NCI-H526 treated with DMSO at 0.1 percent for 48 hours (cell line): ENCODE measurements at regions not wholly inside any gene's neighbourhood (a gene's known extent, or its start where the extent isn't known, plus 50 kb on each side); places are given as distances from the start of the nearest gene placed in this dataset.
A peak's percentile ranks its signal among the peaks of the same experiment; 100 is the strongest.

Experiments used
- DNase-seq: peaks from one replicate; lab custom pipeline; 2025; lab: John Stamatoyannopoulos, UW

DNA sequence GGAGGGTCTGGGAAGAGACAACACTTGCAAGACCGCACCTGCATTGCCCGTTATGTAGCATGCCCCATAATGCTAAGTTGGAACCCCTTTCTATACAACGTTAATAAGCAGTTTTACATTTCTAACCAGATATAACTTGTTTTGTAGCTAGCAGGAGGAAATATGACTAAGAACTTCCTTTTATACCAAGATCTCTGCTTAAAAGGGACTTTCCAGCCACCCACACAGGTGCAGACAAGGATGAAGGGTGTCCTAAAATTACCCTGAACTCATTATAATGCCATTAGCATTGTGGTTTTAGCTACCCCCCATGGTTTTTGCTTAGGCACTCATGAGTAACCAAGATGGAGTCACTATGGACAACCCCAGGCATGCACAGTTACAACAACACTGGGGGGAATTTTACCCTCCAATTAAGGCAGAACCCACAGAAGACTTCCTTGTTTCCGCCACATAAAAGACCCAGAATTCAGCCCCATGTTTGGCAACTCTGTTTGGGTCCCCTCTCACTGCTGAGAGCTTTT lies 362.8 kb downstream of the CBLN2 start:
- DNase-seq: no peak

DNA sequence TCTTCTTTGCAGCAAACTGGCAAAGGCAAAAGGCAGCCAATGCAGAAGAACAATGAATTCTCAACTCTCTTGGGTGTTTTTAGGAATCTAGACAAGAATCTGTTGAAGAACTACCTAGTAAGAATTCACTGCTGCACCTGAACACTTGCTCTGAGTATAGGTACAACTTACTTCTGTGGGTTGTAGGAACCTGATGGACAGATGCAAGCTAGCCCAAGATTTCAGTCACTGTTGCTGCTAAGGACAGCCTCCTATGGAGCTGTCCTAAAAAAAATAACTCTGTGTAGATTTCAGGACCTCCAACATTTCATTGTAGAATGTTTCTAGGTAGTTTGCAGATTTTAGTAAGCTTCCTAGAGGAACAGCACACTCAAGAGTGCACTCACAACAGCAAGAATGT lies 363.5 kb downstream of the CBLN2 start:
- no peak for DNase-seq

DNA sequence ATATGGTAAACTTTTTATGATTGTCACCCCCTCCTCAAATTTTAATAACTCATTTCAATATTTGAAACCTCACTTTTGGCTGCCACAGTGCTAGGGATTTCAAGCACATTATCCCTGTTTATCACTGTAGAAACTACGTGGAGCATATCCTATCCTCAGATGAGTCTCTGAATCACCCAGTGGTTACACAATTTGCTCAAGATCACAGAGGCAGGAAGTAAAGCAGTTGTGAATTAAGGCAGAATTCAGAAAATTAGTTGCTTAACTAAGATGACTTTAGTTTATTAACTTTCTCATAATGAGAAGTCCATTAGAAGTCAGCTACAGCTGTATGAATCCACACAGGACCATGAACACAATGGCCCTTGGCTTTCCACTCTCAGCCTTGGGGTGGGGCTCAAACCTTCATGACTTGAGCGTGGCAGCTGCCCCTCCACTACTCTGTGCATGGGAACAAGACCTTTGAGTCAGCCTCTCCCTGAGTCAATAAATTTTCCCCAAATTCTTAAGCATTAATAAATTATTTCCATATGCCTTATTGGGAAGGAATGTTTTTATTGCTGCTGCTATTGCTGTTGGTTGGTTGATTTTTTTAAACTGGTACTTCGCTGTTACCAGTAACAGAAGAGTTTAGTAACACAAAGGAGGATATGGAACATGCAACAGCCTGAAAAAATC lies 369.0 kb downstream of the CBLN2 start:
- DNase-seq: no peak

DNA sequence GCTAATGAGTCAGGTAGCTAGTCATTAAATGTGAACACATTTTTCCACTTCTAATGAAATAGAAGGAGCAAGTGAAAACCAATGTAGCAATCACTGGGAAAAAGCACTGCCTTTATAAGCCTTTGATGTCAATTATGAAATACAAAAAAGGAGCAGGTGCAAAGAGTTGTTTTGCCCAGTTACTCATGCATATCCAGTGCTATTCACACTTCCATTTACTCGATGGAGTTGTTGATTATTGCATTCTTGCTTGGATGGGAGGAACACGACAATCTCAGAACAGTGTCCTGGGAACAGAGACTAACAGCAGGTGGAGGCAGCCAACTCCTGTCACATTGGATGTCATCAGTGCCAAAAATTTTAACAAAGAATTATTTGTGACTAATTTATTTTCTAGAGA lies 372.5 kb downstream of the CBLN2 start:
- no peak for DNase-seq

DNA sequence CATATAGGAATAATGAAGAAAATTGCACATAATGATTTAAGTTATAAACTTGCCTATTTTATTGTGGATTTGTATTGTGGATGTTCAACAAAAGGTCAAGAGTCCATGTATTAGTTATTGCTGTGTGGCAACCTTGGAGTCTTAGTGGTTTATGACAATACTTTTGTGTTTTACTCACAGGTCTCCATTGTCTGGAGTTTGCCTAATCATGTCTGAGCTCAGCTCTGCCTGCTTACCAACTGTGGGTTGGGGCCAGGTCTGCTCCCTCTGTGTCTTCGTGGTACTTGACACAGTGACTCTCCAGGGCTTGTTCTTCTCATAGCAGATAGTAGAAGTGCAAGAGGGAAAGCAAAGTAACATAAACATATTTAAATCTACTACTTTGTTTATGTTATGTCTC lies 382.5 kb downstream of the CBLN2 start:
- DNase-seq: no peak

DNA sequence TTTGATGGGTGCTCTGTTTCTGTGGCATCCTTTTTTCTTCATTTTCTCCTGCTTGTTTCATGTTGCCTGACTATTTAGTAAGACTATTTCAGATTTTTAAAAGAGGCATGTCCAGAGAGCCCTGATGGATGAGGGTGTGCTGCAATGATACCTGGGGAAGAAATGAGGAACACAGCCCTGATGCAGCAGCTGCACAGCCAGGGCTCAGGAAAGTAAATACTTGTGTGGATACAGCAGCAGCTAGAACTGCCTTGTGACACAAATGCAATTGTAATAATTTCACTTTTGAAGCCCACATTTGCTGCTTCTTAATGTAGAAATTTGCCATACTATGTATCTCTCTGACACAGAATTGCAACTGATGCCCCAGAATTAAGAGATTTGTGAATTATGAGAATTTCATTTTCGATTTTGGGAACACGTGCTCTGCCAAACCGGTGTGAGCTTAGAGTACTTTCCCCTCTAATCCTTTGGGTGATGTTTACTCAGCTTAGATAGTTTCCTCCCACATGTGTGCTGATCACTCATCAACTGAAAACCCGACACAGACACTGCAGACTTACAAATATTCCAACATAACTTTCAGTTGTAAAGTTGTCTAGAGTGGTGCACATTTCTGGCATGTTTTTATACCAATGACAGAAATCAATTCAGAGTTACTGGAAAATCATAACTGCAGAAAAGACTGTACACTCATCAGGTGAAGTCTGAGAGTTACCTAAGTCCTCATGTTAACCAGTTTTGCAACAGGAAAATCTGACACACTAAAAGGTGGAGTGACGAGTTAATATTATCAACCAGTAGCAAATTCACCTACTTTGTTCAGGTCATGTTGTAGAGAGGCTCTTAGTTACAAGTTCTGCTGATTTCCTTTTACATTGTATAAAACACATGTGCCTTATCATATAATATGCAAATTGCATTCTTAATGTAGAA lies 383.4 kb downstream of the CBLN2 start:
- no peak for DNase-seq

DNA sequence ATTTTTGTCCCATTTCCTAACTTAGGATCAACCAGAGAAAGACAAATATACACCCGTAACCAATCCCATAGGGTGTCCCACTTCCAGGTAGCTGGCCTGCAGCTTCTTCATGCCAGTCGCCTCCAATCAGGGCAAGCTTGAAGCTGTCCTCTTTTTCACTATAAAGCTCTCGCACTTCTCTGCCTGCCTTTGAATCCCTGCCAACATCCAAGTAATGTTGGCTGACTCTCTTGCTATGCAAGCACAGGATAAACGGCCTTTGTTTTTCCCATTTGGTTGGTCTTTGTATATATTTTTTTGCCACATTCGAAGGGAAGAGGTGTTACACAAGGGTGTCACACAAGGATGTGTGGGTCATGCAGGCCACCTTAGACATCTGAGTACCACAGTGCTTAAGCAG lies 388.8 kb downstream of the CBLN2 start:
- no peak for DNase-seq

DNA sequence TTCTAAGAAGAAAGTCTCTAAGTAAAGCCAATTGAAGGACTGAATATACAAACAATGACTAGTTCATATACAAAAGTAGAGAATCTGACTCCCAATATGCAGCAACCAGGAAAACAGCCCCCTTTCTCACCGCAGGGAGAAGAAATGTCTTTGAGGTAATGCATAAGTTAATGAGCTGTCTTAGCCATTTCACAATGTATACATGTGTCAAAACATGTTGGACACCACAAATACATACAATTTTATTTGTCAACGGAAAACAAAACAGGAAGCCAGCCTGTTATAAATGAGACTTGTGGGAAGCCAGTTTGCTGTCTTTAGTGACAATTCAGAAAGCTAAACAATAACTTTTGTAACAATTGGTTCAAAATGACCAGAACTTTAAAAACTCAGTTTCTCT lies 389.2 kb downstream of the CBLN2 start:
- DNase-seq: no peak

DNA sequence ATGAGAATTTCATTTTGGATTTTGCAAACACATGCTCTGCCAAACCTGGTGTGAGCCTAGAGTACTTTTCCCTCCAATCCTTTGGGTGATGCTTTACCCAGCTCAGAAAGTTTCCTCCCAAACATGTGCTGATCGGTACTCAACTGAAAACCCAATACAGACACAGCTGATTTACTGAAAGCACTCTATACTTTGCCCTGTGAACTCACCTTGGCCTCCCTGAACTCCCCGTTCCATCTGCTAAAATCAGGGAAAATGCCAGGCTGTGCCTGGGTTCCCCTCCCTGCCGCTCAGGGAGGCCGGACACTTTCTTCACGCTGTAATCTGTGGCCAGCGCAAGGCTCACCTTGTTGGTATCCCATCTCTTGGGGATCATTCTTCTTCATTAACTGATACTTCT lies 391.2 kb downstream of the CBLN2 start:
- DNase-seq: no peak

DNA sequence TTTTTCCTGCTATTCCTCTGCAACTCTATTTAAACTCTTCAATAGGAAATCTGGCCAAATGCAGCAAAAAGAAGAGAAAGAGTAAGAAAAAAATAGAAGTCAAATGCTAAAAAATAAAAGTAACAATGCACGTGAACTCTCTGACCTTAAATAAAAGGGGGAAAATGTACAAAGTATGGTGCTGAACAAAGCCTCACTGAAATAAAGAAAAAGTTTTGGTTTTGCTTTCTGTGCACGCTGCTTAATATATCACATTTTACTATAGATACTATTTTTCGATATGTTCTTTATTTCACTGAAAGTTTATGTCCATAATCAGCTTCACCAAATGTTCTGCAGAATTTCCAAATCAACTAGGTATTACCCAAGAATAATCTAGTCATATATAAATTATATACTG lies 396.3 kb downstream of the CBLN2 start:
- DNase-seq: no peak

DNA sequence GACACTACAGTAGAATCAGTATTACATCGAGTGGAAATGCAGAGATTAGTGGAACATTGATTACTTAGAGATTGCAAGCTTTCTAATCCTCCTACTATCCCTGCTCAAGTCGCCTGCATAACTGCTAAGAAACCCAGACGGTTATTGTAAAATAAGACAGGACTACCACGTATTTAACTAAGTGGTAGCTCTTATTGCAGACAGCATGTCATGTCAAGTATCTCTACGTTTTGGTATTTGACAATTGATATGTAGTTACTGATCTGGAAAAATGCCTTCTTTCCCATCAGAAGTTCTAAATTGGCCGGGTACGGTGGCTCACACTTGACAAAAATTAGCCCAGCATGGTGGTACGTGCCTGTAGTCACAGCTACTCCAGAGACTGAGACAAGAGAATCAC lies 404.1 kb downstream of the CBLN2 start:
- DNase-seq: no peak

DNA sequence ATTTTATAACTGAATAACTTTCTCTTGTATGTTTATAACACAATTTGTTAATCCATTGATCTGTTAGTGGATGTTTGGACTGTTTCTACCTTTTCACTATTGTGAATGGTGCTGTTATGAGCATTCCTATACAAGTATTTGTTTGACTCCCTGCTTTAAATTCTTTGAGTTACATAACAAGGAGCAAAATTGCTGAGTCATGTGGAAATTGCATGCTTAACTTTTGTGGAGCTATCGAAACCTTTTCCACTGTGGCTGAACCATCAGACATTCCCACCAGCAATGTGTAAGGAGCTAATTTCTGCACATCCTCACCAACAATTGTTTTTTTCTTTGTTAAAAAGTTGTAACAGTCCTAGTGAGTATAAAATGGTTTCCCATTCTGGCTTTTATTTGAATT lies 415.5 kb downstream of the CBLN2 start:
- no peak for DNase-seq

DNA sequence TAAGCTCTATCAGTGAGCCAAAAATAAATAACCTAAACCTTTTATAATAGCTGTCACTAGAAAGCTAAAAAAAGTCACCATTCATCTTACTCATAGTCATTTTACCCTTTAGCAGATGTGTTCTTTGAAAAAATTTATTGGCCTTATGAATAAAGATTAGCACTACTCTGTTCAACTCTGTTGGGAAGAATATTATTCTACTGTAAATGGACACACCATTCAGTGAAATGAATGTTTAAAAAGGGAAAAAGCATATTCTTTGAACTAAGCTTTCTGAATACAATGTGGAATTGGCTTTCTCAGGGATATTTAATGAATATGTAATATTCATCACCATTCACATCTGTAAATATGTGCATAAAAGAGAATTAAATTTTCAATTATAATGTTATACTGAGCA lies 422.0 kb downstream of the CBLN2 start:
- no peak for DNase-seq

DNA sequence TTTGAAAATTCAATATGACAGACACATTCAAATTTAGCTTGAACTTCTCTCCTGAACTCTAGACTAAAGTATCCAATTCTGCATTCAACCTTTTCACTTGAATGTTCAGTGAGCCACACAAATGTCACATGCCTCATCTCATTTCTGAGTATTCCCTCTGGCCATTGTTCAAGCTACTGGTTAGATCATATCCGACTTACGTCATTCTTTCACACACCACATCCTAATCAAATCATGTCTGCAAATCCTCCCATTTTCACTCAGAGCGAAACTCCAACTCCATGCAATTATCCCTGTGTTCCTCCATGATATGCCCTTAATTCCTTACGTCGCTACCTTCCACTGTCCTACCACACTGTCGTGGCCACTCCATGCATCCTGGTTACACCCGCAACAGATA lies 425.1 kb downstream of the CBLN2 start:
- DNase-seq: no peak

DNA sequence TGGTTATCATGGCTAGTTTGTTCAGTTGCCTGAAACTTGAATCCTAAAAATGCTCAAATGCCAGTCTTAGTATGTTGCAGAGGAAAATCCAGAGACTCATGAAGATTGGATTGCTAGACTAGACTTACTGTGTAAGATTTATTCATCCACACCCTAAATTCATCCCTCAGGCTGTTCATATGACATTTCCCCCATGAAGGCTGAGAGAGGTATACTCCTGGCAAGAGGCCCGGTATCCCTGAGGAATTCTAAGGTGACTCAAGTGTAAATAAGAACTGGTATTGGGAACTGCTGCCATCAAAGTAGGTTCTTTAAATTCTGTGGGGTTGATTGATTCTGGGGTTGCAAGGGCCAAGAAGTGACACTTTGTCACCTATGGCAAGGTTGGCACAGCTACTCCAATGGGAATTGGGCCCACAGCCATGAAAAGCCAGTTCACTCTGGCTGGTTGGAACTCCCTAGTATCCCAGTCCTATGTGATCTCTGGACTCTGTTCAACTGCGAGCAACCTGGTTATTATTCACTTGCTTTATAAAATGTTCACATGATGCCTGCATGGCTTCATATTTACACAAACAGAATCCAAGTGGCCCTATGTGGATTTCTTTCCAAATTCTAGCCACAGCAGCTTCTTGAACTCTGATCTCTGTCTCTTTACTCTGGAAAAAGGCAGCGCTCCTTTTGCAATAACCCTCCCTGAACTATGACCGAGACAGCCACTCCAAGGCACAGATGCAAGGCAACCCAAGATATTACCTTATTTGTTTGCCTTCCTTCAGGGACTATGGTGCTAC lies 429.1 kb downstream of the CBLN2 start:
- no peak for DNase-seq

DNA sequence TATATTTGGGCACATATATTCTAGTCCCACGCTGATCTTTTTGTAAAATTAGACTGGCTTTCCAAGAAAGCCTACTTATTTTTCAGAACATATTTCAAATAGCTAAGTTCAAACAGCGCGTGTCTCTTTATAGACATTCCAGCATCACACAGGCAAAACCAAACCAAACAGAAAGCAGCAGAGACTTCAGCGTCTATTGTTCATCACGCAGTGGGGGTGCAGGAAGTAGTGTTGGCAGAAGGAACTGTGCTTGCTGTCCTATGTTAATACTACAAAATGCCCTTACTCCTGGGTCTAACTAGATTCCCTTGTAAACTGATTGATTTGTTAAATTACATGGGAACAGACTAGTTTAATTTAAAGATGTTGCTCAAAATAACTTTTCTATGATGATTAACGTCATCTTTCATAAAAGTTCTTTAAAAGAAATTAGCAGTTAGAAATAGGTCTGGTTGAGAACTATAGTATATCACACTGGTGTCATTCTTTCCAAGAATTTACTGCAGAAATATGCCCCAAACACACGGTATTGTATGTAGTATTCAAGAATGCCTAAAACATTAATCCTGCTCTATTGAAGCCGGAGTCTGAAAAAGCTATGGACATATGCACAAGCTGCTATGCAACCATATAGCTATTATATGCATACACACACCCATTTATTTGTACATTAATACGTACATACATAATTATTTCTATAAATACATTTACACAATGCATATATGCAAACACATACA lies 436.3 kb downstream of the CBLN2 start:
- no peak for DNase-seq

DNA sequence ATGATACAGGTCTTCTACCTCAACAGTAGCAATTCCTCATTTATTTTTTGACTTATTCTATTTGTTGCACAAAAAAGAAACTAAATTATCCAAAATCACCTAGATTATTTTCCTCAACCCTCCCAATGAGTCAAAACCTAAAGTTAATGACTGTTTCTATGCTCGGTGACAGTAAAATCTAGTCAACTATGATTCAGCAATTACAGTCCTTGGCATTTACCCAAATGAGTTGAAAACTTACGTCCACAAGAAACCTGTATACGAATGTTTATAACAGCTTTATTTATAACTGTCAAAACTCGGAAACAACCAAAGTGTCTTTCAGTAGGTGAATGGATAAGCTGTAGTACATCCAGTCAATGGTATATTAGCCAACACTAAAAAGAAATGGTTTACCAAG lies 439.3 kb downstream of the CBLN2 start:
- DNase-seq: no peak

DNA sequence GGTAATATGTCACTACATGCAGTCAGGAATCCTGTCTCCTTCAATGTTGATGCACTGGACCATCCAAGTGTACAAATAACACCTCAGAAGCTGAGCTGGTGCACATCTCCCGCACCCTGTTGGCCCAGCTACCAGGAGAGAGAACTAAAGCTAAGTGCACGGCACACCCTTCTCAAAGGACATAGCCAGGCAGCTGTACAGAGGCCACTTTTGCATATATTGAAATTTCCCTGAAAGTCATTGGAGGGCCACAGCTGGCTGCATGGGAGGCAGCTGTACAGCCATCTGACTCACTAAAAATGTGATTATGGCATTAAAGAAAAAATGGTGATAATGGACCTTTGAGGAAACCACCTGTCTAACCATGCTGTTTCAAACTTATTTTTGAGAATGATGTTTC lies 441.7 kb downstream of the CBLN2 start:
- no peak for DNase-seq

DNA sequence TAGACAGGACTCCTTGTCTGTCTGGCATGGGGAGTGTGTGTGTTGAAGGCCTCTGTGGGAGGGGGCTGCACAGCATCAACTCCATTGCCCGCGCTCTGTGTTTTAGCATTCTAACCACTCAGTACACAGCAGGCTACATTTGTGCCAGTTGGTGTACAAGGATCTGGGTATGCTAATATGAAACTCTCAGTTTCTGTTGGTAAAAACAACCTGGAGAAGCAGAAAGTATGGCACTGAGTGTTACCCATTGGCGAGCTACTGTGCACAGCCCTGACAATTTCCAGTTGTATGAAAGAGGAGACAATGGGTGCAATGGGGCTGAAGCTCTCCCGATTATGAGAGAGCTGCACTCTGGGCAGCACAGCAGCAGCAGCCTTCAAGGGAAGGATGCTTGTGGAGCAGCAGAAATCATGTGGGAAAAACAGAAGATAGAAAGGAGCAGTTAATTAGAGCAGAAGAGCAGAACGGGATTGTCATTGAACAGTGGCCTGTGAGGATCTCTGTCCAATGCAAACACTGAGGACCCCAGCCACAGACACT lies 443.6 kb downstream of the CBLN2 start:
- no peak for DNase-seq

DNA sequence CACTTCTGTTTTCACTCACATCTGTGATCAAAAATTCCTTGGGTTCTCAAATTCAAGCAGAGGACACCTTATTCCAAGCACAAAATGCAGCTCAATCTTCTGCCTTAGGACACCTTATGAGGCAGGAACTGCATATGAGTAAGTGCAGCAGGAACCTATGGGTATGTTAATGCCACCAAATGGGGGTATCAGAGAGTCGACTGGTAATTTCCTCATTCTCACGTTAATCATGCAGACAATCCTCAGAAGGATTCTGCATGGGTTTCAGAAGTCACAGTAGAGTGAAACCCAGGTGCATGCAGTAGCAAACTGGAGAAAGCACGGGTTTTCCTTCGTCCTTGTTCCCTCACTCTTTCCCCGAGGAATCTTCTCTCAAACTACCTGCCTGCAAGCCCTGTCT lies 452.8 kb downstream of the CBLN2 start:
- no peak for DNase-seq

DNA sequence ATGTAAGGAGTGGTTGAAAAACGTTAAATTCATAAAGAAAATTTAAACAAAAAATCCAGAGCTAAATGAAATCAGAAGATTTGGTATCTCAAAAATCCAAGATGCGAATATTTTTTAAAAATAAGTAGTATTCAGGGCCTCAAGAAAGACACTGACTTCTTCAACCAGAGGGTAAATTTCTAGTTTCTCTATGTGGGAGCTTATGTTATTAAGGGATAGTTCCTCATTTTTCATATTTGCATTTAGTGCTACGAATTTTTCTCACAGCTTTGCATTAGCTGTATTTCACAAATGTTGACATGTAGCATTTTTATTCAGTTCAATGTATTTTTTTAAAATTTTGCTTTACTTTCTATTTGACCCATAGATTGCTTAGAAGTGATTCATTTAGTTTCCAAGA lies 454.7 kb downstream of the CBLN2 start:
- DNase-seq: no peak

DNA sequence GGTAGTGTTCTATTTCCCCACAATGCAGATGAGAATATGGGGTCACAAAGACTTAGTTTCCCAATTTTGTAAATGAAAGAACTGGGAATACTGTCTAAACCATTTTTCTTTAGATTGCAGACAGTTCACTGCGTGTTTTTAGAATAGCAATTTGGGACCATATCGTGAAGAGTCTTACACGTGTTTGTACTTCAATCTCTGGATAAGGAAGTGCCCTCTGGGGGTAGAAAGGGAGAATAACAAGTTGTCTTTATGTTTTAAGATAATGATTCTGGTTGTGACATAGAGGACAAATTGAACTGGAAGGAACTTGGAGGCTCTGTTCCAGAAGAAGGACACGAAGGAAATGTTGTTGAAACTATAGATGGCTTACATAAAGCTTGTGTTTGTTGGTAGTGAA lies 457.7 kb downstream of the CBLN2 start:
- DNase-seq: peak; percentile 21
